ENCODE measurements at regions not wholly inside any gene's neighbourhood (a gene's known extent, or its start where the extent isn't known, plus 50 kb on each side); places are given as distances from the start of the nearest gene placed in this dataset.

- H3K27me3 ChIP-seq (ENCODE audit: low read depth): peaks cover 14% of the 10 kb centered on the region
- no peak for DNase-seq
- no peak overlapping the region for H3K4me3 ChIP-seq
- H3K4me1 ChIP-seq: no peaks in the 10 kb centered on the region
- no peaks in the 10 kb centered on the region for H3K9me3 ChIP-seq (replicated peaks)
- no peak for TF ChIP-seq CTCF (IDR thresholded peaks at IDR 0.05; ENCODE audit: borderline replicate concordance)
- intact Hi-C loops (cut with micrococcal nuclease): no loop called here
- no peak overlapping the region for H3K27ac ChIP-seq (replicated peaks)
- H3K36me3 ChIP-seq: no peaks in the 10 kb centered on the region
These were observed 54.5 kb upstream of the BMAL1 start for GRCh38 chr11:13223112-13223511.

DNA sequence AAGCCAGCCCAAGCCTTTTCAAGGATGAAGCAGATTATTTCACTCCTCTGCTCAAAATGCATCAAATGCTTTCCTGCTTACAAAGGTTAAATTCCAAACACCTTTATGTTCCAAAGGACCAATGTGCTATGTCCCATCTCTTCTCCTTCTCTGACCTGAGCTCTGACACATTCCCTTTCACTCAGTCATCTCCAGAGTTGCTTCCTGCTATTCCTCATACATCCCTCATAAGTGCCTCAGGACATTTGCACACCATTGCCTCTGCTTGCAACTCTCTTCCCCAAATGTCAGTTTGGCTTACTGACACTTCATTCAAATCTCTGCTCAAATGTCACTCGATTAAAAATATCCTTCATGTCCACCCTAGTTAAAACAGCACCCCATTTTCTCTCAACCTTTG is 53.3 kb upstream of the BMAL1 start:
- no peak for TF ChIP-seq CTCF (IDR thresholded peaks at IDR 0.05; ENCODE audit: borderline replicate concordance)
- H3K4me3 ChIP-seq: no peak overlapping the region
- no peaks in the 10 kb centered on the region for H3K4me1 ChIP-seq
- H3K27me3 ChIP-seq (ENCODE audit: low read depth): peaks cover 14% of the 10 kb centered on the region
- intact Hi-C loops (cut with micrococcal nuclease): no loop called here
- DNase-seq: no peak
- no peaks in the 10 kb centered on the region for H3K36me3 ChIP-seq
- H3K9me3 ChIP-seq (replicated peaks): no peaks in the 10 kb centered on the region
- H3K27ac ChIP-seq (replicated peaks): no peak overlapping the region

DNA sequence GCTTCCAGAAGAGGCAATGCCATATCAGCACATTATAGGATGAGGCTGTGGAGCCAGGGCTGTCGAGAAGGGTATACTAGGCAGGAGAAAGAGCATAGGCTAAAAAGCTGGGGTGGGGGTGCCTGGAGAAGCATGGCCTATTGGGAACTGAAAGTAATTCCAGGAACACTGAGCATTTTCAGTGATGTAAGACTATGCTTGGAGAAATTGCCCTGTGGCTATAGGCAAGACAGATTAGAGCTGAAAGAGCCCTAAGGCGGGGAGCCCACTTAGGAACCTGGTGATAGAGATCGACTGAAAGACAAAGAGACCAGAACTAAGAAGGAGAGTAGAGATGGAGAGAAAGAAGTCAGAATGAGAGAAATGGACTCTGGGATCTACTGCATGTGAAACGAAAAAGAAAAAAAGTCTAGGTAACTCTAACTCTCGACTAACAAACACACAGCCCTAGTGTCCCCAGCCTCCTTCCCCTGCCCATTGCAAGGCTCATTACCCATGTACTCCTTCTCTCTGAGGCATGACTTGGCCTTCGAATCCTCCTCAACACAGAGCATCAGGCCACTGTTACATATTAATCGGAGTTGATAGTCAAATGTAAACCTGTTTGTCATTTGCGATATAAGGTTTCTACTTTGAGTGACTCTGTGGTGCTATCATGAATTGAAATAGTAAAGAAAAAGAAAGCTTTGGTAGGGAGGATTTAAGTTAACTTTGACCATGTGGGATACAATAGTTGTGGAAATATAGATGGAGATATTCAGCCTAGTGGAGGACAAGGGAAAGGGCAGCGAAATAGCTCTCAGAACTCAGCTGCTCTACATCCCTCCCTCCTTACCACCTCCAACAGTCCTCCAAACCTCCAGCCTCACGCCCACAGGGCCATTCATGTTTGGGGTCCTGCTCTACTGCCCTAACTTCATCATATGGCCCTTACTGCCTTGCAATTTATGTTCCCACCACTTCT is 52.3 kb upstream of the BMAL1 start:
- Histone ChIP-seq H3K27me3 (ENCODE audit: low read depth) (peaks cover 14% of the 10 kb centered on the region), H3K4me3 (no peak overlapping the region), H3K4me1 (no peaks in the 10 kb centered on the region), H3K9me3 (replicated peaks) (no peaks in the 10 kb centered on the region), H3K36me3 (no peaks in the 10 kb centered on the region), H3K27ac (replicated peaks) (no peak overlapping the region)
- no peak for TF ChIP-seq CTCF (IDR thresholded peaks at IDR 0.05; ENCODE audit: borderline replicate concordance)
- DNase-seq: no peak
- intact Hi-C loops (cut with micrococcal nuclease): no loop called here

GRCh38 chr11:13227676-13228255 is 49.8 kb upstream of the BMAL1 start:
- no peak overlapping the region for H3K4me3 ChIP-seq
- H3K9me3 ChIP-seq (replicated peaks): no peaks in the 10 kb centered on the region
- no peaks in the 10 kb centered on the region for H3K4me1 ChIP-seq
- intact Hi-C loops (cut with micrococcal nuclease): no loop called here
- no peak for TF ChIP-seq CTCF (IDR thresholded peaks at IDR 0.05; ENCODE audit: borderline replicate concordance)
- no peak overlapping the region for H3K27ac ChIP-seq (replicated peaks)
- H3K36me3 ChIP-seq: no peaks in the 10 kb centered on the region
- DNase-seq: no peak
- H3K27me3 ChIP-seq (ENCODE audit: low read depth): peaks cover 14% of the 10 kb centered on the region

All from left ventricle myocardium inferior (tissue), 1 donor.